Neural progenitor cell (in vitro differentiated cells): ENCODE measurements at regions not wholly inside any gene's neighbourhood (a gene's known extent, or its start where the extent isn't known, plus 50 kb on each side); places are given as distances from the start of the nearest gene placed in this dataset.

ENCODE experiments used
- EZH2 ChIP-seq: fragments of 200-600 bp; sonication (generic); IDR thresholded peaks from 2 replicates; pipeline ENCODE4 v1.6.1; 2017; ENCODE audit warnings: antibody characterized with exemption, mild to moderate bottlenecking, moderate library complexity
- EZH2phosphoT487 ChIP-seq: fragments of 200-600 bp; sonication (generic); IDR thresholded peaks from 2 replicates; pipeline ENCODE4 v1.6.1; 2017; ENCODE audit warnings: antibody characterized with exemption
- TF ChIP-seq, protein P1 (sequence below): fragments of 200-600 bp; sonication (generic); IDR thresholded peaks from 2 replicates; pipeline ENCODE4 v1.5.1; 2017; ENCODE audit warnings: antibody characterized with exemption, mild to moderate bottlenecking

DNA sequence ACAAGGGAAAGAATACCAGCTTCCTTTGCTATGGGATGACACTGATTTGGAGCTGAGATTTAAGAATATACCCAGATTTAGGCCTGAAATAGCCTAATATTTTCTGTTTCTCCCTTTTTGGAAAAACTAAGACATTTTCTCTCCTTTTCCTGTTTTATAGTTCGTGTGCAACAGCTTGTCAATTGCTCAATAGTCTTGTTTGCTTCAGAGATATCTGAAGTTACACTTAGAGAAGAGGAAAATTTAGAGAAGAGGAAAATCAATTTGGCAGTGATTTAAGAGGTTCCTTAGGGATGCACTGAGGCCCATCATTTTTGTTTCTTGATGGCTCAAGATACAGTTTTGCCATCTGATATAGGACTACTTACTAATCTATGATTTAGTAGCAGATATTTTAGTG, 398.6 kb downstream of the RFPL4B start:
- TF ChIP-seq, protein P1, sequence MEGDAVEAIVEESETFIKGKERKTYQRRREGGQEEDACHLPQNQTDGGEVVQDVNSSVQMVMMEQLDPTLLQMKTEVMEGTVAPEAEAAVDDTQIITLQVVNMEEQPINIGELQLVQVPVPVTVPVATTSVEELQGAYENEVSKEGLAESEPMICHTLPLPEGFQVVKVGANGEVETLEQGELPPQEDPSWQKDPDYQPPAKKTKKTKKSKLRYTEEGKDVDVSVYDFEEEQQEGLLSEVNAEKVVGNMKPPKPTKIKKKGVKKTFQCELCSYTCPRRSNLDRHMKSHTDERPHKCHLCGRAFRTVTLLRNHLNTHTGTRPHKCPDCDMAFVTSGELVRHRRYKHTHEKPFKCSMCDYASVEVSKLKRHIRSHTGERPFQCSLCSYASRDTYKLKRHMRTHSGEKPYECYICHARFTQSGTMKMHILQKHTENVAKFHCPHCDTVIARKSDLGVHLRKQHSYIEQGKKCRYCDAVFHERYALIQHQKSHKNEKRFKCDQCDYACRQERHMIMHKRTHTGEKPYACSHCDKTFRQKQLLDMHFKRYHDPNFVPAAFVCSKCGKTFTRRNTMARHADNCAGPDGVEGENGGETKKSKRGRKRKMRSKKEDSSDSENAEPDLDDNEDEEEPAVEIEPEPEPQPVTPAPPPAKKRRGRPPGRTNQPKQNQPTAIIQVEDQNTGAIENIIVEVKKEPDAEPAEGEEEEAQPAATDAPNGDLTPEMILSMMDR = no peak
- TF ChIP-seq EZH2 (no peak), EZH2phosphoT487 (no peak)
